SK-N-MC (cell line): ENCODE measurements at regions not wholly inside any gene's neighbourhood (a gene's known extent, or its start where the extent isn't known, plus 50 kb on each side); places are given as distances from the start of the nearest gene placed in this dataset.
"Not testable (repeated sequence)": the region's sequence is repeated elsewhere in the genome, so short reads cannot be mapped to it uniquely, and the experiment has no call there.

Source experiments
- EZH2 ChIP-seq: fragments of 200-600 bp; sonication (generic); IDR thresholded peaks from one replicate; pipeline ENCODE4 v1.6.1; 2017; ENCODE audit warnings: antibody characterized with exemption
- POLR2AphosphoS5 ChIP-seq: IDR thresholded peaks from 2 replicates; pipeline ENCODE4 v1.6.1; 2012; ENCODE audit warnings: mild to moderate bottlenecking, low read depth, low read length, borderline replicate concordance

- not testable (repeated sequence) for TF ChIP-seq EZH2, POLR2AphosphoS5
Observed at GRCh38 chr2:65600351-65600750, 168.0 kb upstream of the SPRED2 start.
